Putamen (tissue), 1 donor: ENCODE measurements at regions not wholly inside any gene's neighbourhood (a gene's known extent, or its start where the extent isn't known, plus 50 kb on each side); places are given as distances from the start of the nearest gene placed in this dataset.
A peak's percentile ranks its signal among the peaks of the same experiment; 100 is the strongest.
"Not testable (repeated sequence)": the region's sequence is repeated elsewhere in the genome, so short reads cannot be mapped to it uniquely, and the experiment has no call there.

Experiments
- DNase-seq: peaks from one replicate; pipeline ENCODE4 v3.0.0-alpha.2; 2016; ENCODE audit warnings: low spot score

- no peak for DNase-seq
Observed at GRCh38 chr18:60319129-60319528, 53.4 kb downstream of the MC4R start.

GRCh38 chr18:60311676-60312360 lies 60.8 kb downstream of the MC4R start:
- DNase-seq, result no peak

- DNase-seq, result no peak
Observed at GRCh38 chr18:60295674-60296073, 76.9 kb downstream of the MC4R start.

- DNase-seq, result no peak
Observed at GRCh38 chr18:60292186-60292585, 80.4 kb downstream of the MC4R start.

- no peak for DNase-seq
Observed at GRCh38 chr18:60279391-60279790, 93.2 kb downstream of the MC4R start.

GRCh38 chr18:60277855-60278480 lies 94.6 kb downstream of the MC4R start:
- DNase-seq, result no peak

- DNase-seq, result no peak
Observed at GRCh38 chr18:60267391-60268058, 105.0 kb downstream of the MC4R start.

- DNase-seq, result peak; percentile 3
Observed at GRCh38 chr18:60266558-60266957, 106.0 kb downstream of the MC4R start.

GRCh38 chr18:60259052-60259681 lies 113.4 kb downstream of the MC4R start:
- DNase-seq, result no peak

- no peak for DNase-seq
Observed at GRCh38 chr18:60249388-60249787, 123.2 kb downstream of the MC4R start.

- no peak for DNase-seq
Observed at GRCh38 chr18:60248336-60249330, 123.9 kb downstream of the MC4R start.

GRCh38 chr18:60247103-60247502 lies 125.5 kb downstream of the MC4R start:
- DNase-seq, result no peak

- DNase-seq, result no peak
Observed at GRCh38 chr18:60246606-60247005, 126.0 kb downstream of the MC4R start.

- DNase-seq, result no peak
Observed at GRCh38 chr18:60245096-60245495, 127.5 kb downstream of the MC4R start.

GRCh38 chr18:60239024-60239710 lies 133.4 kb downstream of the MC4R start:
- DNase-seq, result not testable (repeated sequence)

GRCh38 chr18:60235164-60235563 lies 137.4 kb downstream of the MC4R start:
- no peak for DNase-seq

- DNase-seq, result no peak
Observed at GRCh38 chr18:60232541-60232940, 140.0 kb downstream of the MC4R start.

GRCh38 chr18:60228609-60229595 lies 143.7 kb downstream of the MC4R start:
- no peak for DNase-seq

- no peak for DNase-seq
Observed at GRCh38 chr18:60215432-60215831, 157.1 kb downstream of the MC4R start.

GRCh38 chr18:60209042-60209441 lies 163.5 kb downstream of the MC4R start:
- no peak for DNase-seq
